ENCODE measurements at regions not wholly inside any gene's neighbourhood (a gene's known extent, or its start where the extent isn't known, plus 50 kb on each side); places are given as distances from the start of the nearest gene placed in this dataset.

GRCh38 chr18:75544051-75544481, 116.6 kb upstream of the SMIM21 start:
- DNase-seq (ENCODE audit: low spot score) = peak; percentile 20

DNA sequence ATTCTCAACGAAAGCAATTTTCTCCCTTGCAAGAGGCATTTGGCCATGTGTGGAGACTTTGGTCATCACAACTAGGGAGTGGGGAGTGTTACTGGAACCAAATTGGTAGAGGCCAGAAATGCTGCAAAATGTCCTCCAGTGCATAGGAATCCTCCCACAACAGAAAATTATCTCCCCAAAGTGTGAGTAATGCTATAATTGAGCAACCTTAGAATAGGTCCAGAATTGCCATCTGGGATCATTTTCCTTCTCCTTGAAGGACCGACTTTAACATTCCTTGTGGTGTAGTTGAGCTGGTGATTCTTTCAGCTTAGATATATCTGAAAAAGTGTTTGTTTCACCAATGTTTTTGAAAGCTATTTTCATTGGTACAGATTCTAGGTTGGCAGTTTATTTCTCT, 111.2 kb upstream of the SMIM21 start:
- no peak for DNase-seq (ENCODE audit: low spot score)

DNA sequence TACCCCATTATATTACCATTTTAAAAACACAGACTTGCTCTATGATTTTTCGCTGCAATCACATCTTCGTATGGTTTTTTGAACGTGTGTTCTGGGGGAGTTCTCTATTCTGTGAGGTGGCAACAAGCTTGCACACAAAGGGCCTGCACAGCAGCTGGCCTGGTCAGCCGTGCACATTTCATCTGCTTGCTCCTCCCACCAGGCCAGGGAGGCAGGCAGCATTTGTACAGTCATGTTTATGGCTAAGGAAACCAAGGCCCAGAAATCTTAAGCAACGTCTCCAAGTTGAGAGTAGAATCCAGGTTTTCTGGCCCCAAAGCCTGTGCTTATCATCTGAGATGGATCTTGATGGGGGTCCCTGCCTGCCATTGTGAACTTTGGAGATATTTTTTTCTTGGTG, 106.4 kb upstream of the SMIM21 start:
- no peak for DNase-seq (ENCODE audit: low spot score)

DNA sequence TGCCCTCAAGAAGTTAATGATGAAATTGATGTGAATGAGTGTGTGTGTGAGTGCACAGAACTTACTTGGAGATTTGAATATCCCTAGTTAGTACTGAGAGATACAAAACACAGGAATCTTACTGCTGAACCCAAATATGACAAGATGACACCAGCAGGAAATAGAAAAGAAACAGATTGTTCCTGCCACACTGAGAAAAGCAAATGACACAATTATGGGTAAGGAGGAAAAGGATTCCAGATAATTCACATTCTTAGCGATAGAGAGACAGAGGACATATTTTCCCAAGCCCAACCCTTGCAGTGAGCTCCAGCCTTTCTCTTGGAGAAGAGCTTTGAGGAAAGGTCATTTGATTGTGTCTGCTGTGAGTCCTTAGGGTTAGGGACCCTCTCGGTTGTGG, 105.7 kb upstream of the SMIM21 start:
- DNase-seq (ENCODE audit: low spot score) = no peak

DNA sequence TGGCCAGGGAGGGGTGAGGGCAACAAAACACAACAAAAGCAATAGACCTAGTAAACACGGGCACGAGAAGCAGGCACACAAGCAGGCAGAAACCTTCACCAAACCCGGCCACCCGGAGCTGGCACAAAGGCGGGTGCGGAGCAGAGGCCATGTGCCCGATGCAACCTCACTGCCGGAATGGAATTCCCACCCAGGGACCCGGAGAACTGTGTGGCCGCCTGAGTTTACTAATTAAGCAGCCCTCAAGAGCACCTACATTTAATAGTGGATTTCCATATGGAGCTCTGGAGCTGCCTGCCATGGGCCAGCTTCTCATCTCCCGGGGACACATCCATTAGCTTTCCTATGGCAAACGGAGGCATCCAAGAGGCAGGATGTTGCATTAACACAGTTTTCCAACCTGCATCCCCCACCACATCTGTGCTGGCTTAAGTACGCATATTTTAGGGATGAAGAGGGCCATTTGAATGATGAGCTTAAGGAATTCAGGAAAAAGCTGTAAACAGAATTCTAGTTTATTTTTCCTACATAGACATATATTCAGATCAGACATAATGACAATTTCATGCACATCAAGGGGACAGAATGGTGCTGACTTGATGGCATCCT, 104.5 kb upstream of the SMIM21 start:
- DNase-seq (ENCODE audit: low spot score) = no peak

DNA sequence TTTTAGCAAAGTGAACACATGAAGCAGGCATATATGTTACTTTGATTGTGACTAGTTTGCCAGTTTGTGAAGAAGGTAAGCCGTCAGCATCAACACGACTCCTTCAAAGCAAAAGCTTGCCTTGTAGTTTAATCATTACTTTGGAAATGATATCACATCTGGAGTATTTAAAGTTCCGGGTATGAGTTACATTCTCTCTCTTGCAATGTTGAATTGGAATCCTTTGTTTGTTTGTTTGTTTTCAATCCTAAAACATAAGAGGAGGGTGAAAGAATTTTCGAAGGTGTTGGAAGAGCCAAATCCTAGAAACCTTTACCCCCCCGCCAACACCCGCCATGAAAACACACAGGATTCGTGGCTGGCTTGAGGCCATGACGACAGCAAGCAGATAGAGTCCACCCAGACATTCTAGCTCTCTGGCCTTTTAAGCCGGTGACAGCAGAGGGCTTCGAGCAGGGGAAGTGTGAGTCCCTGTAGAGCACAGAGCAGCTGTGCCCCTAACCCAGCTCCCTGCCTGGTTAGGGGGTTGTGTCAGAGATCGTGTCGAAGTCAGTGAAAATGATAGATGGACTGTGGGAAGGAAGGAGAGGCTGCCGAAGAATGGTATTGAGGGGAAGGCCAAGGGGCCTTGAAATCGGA, 103.8 kb upstream of the SMIM21 start:
- DNase-seq (ENCODE audit: low spot score) = no peak

DNA sequence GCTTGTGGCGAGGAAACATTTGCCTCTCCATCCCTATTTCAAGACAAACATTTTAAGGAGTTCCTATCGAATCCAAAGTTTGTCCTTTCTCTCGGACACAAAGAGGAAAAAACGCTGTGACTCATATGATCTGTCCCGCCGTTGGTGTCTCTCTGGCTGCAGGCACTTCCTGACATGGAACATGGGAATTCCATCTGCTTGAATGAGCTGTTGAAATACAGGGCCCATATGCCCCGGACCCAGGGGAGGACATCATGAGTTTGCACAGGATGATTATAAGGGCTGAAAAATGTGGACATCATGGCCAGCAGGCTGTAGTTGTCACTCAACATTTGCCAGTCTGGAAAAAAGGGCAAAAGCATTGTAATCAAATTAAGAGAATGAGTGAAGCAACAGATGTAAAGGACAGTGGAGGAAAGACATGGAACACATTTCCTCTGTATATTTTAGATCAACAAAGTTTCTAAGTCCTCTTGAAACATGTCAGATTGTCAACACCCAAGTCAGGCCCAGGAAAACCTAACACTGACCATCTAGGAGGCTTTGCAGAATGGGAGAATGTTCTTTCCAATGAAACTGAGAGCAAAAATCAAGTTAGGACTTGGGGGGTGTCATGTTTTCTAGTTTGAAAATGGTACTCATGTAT, 103.2 kb upstream of the SMIM21 start:
- DNase-seq (ENCODE audit: low spot score) = no peak

- no peak for DNase-seq (ENCODE audit: low spot score)
Measured at GRCh38 chr18:75530118-75530517, 102.6 kb upstream of the SMIM21 start.

GRCh38 chr18:75529394-75529793, 101.9 kb upstream of the SMIM21 start:
- no peak for DNase-seq (ENCODE audit: low spot score)

GRCh38 chr18:75527848-75528685, 100.6 kb upstream of the SMIM21 start:
- DNase-seq (ENCODE audit: low spot score) = no peak

- DNase-seq (ENCODE audit: low spot score) = no peak
Measured at GRCh38 chr18:75526038-75526437, 98.5 kb upstream of the SMIM21 start.

DNA sequence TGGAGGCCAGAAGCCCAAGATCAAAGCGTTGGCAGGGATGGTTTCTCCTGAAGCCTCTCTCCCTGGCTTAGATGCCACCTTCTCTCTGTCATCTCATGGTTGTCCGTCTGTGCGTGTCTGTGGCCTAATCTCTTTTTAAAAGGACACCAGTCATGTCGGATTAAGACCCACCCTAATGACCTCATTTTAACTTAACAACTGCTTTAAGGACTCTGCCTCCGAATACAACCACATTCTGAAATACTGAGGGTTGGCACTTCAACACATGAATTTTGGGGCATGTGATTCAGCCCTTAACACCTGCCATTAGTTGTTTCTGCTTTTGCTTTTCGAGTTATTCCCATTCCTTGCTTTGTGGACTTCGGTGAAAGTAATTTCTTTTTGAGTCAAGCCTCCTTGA, 97.8 kb upstream of the SMIM21 start:
- no peak for DNase-seq (ENCODE audit: low spot score)

GRCh38 chr18:75524841-75525240, 97.3 kb upstream of the SMIM21 start:
- DNase-seq (ENCODE audit: low spot score) = no peak

DNA sequence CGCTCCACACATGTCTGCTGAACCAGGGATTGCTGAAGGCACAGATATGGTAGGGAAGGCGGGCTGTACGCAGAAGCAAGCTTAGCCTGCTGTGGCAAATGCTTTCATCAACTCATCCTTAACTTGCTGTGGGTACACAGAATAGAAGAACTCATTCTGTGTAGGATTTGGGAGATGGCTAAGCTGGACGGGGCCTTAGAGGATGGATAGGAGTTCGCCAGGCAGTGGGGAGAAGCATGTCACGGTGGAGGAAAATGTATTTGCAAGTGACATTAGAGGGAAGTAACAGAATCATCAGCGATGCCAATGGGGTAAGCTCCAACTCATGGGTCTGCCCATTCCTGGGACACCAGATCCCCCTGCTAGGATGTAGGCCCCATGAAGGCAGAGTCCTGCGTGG, 96.7 kb upstream of the SMIM21 start:
- no peak for DNase-seq (ENCODE audit: low spot score)

GRCh38 chr18:75521816-75522215, 94.3 kb upstream of the SMIM21 start:
- DNase-seq (ENCODE audit: low spot score) = no peak

GRCh38 chr18:75518007-75518406, 90.5 kb upstream of the SMIM21 start:
- no peak for DNase-seq (ENCODE audit: low spot score)

GRCh38 chr18:75517286-75517685, 89.8 kb upstream of the SMIM21 start:
- no peak for DNase-seq (ENCODE audit: low spot score)

DNA sequence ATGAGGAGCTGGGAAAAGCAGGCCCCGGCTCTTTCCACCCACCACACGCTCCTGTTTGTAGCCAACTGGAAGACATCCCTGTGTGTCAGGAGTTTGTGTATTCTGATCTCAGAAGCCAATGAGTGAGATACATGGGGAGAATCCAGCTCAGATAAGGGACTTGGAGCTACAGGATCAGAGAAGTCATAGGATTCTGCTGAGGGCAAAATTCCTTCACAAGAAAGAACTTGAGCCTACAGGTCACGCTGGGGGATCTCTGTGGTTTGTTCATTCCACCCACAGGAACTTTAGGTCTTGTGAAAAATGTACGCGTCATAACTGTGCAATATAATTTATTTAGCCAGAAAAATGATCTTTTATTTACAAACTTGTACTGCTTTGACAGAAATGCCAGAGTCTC, 80.1 kb upstream of the SMIM21 start:
- DNase-seq (ENCODE audit: low spot score) = no peak

DNA sequence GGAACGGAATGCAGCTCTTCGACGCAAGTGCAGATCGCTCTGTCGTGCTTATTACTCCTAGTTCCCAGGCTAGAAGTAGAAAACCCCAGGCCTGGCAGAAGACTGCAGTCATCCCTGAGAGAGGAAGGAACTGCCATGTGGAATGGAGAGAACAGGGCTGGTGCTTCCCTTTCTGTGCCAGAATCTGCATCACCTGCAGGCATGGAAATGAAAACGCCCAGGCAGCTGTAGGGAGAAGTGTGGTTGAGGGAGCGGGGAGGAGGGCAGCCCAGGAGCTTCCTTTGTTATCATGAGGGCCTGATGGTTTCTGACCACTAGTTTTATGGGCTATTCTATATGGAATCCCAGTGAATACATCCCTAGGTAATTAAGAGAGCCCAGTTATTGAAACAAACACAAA, 79.4 kb upstream of the SMIM21 start:
- no peak for DNase-seq (ENCODE audit: low spot score)

DNA sequence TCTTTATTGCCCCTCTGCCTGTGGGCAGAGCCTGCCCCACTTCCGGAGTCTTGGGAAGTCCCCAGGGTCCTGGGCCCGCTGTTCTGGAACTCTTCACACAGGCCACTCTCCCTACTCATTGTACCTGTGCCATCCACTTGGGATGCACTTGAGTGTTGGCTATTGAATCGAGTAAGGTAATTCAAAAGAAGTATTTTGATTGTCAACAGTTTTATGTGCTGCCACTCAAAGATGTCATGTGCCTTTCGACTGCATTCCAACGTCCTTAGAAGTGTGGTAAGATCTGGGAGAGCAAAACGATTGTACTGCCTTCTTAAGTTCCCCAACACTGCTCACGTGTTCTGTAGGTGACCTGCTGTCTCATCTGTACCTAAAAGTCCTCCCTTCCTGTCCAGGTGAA, 77.0 kb upstream of the SMIM21 start:
- DNase-seq (ENCODE audit: low spot score) = no peak

DNA sequence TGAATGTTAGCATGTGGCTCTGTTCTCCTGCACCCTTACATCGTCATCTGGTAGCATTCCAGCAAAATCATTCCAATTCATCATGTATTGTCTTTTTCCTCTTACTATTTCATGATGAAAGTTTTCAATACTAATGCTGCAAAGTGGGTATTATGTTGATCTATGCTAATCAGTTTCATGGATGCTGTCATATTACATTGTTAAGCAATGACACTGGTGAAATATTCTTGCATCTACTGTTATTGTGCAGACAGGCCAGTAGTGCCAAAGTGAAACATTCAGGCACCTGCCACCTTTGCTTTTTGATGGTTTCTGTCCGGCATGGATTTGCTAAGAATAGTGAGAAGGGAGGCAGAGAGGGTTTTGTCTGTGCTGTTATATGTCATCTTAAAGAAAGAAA, 76.1 kb upstream of the SMIM21 start:
- DNase-seq (ENCODE audit: low spot score) = no peak

DNA sequence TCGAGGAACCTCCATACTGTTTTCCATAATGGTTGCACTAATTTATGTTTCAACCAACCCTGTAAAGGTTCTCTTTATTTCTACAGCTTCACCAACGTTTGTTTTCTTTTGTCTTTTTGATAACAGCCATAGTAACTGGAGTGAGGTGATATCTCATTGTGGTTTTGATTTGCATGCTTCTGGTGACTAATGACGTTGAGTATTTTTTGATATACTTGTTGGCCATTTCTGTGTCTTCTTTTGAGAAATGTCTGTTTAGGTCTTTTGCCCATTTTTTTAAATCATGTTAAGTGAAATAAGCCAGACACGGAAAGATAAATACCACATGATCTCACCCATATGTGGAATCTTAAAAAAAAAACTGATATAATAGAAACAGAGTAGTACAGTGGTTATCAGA, 74.8 kb upstream of the SMIM21 start:
- no peak for DNase-seq (ENCODE audit: low spot score)

DNA sequence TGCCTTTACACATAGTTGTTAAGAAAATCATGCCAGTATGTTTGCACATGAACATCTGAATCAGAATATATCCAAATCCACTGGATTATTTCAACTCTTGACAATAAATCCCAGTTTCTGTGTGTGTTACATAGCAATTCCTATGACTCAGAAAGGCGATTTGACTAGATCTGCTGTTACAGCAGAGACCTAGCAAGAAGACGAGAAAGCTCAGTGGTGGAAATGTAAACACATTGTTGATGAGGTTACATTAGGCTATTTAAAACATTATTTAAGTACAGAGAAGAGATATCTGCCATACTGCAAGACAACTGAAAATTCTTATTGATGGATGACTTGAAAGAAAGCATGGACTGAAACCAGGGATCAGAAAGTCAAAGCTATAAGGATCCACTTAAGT, 73.0 kb upstream of the SMIM21 start:
- peak; percentile 44 for DNase-seq (ENCODE audit: low spot score)

All from H4 (cell line).